ENCODE measurements at regions not wholly inside any gene's neighbourhood (a gene's known extent, or its start where the extent isn't known, plus 50 kb on each side); places are given as distances from the start of the nearest gene placed in this dataset.

DNA sequence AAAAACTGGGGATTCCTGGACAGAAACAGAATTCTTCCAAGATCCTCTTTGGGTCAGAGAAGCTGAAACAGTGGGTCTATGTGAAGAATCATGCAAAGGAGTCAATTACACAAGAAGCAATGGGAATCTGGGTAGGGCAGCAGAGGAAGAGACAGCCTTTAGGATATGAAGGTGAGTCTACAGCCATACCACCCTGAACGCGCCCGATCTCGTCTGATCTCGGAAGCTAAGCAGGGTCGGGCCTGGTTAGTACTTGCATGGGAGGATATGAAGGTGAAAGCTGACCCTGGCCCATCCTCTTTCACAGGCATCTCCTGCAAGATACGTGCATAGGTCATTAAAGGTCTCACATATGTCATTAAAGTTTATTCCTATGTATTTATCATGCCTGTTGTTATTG lies 1080.9 kb upstream of the FANCL start:
- ChIA-PET RAD21 (ENCODE audit: unreplicated experiment) (no interaction called here), CTCF (no interaction called here), SMC1A (ENCODE audit: uncharacterized antibody, unreplicated experiment) (interaction anchor here (0.6 to 1.1 kb wide), 2 partner anchors 19 to 990 kb away, joined by 3 read pairs; no protein-coding TSS in a partner anchor), POLR2A (no interaction called here)
- ATAC-seq = no peak
- H3K27me3 ChIP-seq (replicated peaks in 1 of 2; ENCODE audit: control insufficient read depth in 2 of 2, insufficient read depth in 2 of 2, low read length in 1 of 2) = no peaks in the 10 kb centered on the region
- 50% methylated on average over 7 of the region's 7 CpGs for WGBS (ENCODE audit: insufficient coverage, insufficient replicate concordance, low lambda C conversion rate, missing lambda C conversion rate)
- H3K4me3 ChIP-seq = no peak overlapping the region
- H4K20me1 ChIP-seq (ENCODE audit: control insufficient read depth, insufficient read depth) = no peaks in the 10 kb centered on the region
- H3K9ac ChIP-seq (ENCODE audit: control insufficient read depth, insufficient read depth, low read length) = no peak overlapping the region
- H3K4me1 ChIP-seq (ENCODE audit: control insufficient read depth, insufficient read depth, low read length) = no peaks in the 10 kb centered on the region
- intact Hi-C loops (cut with micrococcal nuclease; ENCODE audit: unreplicated experiment) (no loop called here), in situ Hi-C loops (cut with MboI) (no loop called here)
- no peak overlapping the region for H2AFZ ChIP-seq (ENCODE audit: control insufficient read depth, low read depth, low read length)
- H3K9me3 ChIP-seq (replicated peaks; ENCODE audit: control insufficient read depth, insufficient read depth, low read length) = no peaks in the 10 kb centered on the region
- no peak for FAIRE-seq
- H3K36me3 ChIP-seq (ENCODE audit: control insufficient read depth in 2 of 2, insufficient read depth in 2 of 2, low read length in 1 of 2) = no peaks in the 10 kb centered on the region
- H3K4me2 ChIP-seq (ENCODE audit: control insufficient read depth, insufficient read depth) = no peak overlapping the region
- no peak for DNase-seq (ENCODE audit: low read depth, low spot score)
- H3K27ac ChIP-seq (ENCODE audit: control insufficient read depth, insufficient read depth) = no peak overlapping the region
- no peaks in the 10 kb centered on the region for H3K79me2 ChIP-seq (ENCODE audit: control insufficient read depth, insufficient read depth, low read length)
- BruUV-seq (replicated peaks) = no TSS peak
- TF ChIP-seq, protein P1, sequence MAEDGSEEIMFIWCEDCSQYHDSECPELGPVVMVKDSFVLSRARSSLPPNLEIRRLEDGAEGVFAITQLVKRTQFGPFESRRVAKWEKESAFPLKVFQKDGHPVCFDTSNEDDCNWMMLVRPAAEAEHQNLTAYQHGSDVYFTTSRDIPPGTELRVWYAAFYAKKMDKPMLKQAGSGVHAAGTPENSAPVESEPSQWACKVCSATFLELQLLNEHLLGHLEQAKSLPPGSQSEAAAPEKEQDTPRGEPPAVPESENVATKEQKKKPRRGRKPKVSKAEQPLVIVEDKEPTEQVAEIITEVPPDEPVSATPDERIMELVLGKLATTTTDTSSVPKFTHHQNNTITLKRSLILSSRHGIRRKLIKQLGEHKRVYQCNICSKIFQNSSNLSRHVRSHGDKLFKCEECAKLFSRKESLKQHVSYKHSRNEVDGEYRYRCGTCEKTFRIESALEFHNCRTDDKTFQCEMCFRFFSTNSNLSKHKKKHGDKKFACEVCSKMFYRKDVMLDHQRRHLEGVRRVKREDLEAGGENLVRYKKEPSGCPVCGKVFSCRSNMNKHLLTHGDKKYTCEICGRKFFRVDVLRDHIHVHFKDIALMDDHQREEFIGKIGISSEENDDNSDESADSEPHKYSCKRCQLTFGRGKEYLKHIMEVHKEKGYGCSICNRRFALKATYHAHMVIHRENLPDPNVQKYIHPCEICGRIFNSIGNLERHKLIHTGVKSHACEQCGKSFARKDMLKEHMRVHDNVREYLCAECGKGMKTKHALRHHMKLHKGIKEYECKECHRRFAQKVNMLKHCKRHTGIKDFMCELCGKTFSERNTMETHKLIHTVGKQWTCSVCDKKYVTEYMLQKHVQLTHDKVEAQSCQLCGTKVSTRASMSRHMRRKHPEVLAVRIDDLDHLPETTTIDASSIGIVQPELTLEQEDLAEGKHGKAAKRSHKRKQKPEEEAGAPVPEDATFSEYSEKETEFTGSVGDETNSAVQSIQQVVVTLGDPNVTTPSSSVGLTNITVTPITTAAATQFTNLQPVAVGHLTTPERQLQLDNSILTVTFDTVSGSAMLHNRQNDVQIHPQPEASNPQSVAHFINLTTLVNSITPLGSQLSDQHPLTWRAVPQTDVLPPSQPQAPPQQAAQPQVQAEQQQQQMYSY (CRISPR knock-in tag; IDR thresholded peaks at IDR 0.05) = no peak
- no peak for TF ChIP-seq MXI1 (IDR thresholded peaks at IDR 0.05; ENCODE audit: low read depth, low read length)
- TF ChIP-seq NR2C2 (IDR thresholded peaks at IDR 0.05; ENCODE audit: borderline replicate concordance, control insufficient read depth, insufficient read length, low read depth) = no peak
- TF ChIP-seq SUZ12 (IDR thresholded peaks at IDR 0.05; ENCODE audit: unreplicated experiment) = no peak
- no peak for TF ChIP-seq SMAD5 (IDR thresholded peaks at IDR 0.05; ENCODE audit: low read depth)
- no peak for TF ChIP-seq EGR1 (IDR thresholded peaks at IDR 0.05; ENCODE audit: borderline replicate concordance in 1 of 2, low read depth in 2 of 2, low read length in 2 of 2)
- no peak for TF ChIP-seq ZNF384 (IDR thresholded peaks at IDR 0.05; ENCODE audit: borderline replicate concordance, low read depth, low read length)
- no peak for TF ChIP-seq IRF4 (IDR thresholded peaks at IDR 0.05; ENCODE audit: low read depth, low read length)
- TF ChIP-seq, protein P2, sequence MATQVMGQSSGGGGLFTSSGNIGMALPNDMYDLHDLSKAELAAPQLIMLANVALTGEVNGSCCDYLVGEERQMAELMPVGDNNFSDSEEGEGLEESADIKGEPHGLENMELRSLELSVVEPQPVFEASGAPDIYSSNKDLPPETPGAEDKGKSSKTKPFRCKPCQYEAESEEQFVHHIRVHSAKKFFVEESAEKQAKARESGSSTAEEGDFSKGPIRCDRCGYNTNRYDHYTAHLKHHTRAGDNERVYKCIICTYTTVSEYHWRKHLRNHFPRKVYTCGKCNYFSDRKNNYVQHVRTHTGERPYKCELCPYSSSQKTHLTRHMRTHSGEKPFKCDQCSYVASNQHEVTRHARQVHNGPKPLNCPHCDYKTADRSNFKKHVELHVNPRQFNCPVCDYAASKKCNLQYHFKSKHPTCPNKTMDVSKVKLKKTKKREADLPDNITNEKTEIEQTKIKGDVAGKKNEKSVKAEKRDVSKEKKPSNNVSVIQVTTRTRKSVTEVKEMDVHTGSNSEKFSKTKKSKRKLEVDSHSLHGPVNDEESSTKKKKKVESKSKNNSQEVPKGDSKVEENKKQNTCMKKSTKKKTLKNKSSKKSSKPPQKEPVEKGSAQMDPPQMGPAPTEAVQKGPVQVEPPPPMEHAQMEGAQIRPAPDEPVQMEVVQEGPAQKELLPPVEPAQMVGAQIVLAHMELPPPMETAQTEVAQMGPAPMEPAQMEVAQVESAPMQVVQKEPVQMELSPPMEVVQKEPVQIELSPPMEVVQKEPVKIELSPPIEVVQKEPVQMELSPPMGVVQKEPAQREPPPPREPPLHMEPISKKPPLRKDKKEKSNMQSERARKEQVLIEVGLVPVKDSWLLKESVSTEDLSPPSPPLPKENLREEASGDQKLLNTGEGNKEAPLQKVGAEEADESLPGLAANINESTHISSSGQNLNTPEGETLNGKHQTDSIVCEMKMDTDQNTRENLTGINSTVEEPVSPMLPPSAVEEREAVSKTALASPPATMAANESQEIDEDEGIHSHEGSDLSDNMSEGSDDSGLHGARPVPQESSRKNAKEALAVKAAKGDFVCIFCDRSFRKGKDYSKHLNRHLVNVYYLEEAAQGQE (IDR thresholded peaks at IDR 0.05; ENCODE audit: low read depth, low read length) = no peak
- TF ChIP-seq NFIC (IDR thresholded peaks at IDR 0.05; ENCODE audit: low read depth, low read length) = no peak
- no peak for TF ChIP-seq PAX8 (IDR thresholded peaks at IDR 0.05)
- TF ChIP-seq, protein P3, sequence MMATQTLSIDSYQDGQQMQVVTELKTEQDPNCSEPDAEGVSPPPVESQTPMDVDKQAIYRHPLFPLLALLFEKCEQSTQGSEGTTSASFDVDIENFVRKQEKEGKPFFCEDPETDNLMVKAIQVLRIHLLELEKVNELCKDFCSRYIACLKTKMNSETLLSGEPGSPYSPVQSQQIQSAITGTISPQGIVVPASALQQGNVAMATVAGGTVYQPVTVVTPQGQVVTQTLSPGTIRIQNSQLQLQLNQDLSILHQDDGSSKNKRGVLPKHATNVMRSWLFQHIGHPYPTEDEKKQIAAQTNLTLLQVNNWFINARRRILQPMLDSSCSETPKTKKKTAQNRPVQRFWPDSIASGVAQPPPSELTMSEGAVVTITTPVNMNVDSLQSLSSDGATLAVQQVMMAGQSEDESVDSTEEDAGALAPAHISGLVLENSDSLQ (IDR thresholded peaks at IDR 0.05) = no peak
- no peak for TF ChIP-seq RAD21 (IDR thresholded peaks at IDR 0.05; ENCODE audit: insufficient read depth, low read depth, low read length)
- TF ChIP-seq JUNB (IDR thresholded peaks at IDR 0.05) = no peak
- no peak for TF ChIP-seq CBX3 (IDR thresholded peaks at IDR 0.05; ENCODE audit: borderline replicate concordance, low read depth)
- TF ChIP-seq CREB1 (IDR thresholded peaks at IDR 0.05; ENCODE audit: low read depth) = no peak
- no peak for TF ChIP-seq RUNX3 (IDR thresholded peaks at IDR 0.05; ENCODE audit: low read length)
- TF ChIP-seq, protein P4, sequence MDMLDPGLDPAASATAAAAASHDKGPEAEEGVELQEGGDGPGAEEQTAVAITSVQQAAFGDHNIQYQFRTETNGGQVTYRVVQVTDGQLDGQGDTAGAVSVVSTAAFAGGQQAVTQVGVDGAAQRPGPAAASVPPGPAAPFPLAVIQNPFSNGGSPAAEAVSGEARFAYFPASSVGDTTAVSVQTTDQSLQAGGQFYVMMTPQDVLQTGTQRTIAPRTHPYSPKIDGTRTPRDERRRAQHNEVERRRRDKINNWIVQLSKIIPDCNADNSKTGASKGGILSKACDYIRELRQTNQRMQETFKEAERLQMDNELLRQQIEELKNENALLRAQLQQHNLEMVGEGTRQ (IDR thresholded peaks at IDR 0.05; ENCODE audit: borderline replicate concordance, low read depth, low read length) = no peak

Measured in GM12878 (cell line).